HG03442 (cell line): ENCODE measurements at regions not wholly inside any gene's neighbourhood (a gene's known extent, or its start where the extent isn't known, plus 50 kb on each side); places are given as distances from the start of the nearest gene placed in this dataset.
"Not testable (repeated sequence)": the region's sequence is repeated elsewhere in the genome, so short reads cannot be mapped to it uniquely, and the experiment has no call there.

Source experiments
- ATAC-seq: cut with Tn5 transposase; IDR thresholded peaks from one replicate; pipeline ENCODE4 v1.9.1; 2021; ENCODE audit warnings: mild to moderate bottlenecking, moderate library complexity; ENCODE audit not compliant: unreplicated experiment

GRCh38 chr12:89845767-89846166 is 137.1 kb upstream of the ATP2B1 start:
- no peak for ATAC-seq

GRCh38 chr12:89845366-89845765 is 136.7 kb upstream of the ATP2B1 start:
- ATAC-seq, result no peak

DNA sequence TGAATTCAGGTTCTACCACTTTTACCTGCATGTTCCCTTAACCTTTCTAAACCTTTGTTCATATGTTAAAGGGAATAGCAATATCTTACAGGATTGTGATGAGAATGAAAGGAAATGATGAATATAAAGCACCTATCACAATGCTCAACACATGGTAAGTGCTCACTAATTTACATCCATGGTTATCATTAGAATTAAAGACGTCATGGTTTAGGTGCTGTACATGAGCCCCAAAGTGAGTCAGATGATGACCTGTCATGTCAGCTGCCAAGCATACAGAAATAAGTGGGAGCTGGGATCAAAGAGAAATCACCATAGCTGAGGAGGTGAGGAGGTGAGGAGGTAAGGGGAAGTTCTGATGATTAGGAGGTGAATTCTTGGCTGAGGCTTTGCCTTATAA is 135.9 kb upstream of the ATP2B1 start:
- ATAC-seq, result no peak

GRCh38 chr12:89840162-89840922 is 131.7 kb upstream of the ATP2B1 start:
- no peak for ATAC-seq

GRCh38 chr12:89839444-89839843 is 130.8 kb upstream of the ATP2B1 start:
- ATAC-seq, result no peak

DNA sequence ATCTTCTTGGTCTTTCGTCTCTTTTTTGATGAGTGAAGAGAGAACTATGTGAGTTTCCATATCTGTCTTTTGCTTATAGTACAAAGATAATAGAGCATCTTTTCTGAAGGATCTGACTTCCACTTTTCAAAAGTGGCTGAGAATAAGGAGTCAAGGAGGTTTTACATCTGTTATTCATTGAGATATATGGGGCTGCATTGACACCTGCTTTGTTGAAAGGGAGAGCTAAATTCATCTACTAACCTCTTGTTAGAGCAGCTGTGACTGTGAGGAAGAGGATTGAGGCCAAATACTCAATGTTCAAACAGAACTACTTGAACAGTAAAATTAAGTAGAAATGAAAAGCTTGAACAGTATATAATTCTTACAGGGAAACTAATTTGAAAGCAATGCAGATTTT is 130.2 kb upstream of the ATP2B1 start:
- no peak for ATAC-seq

GRCh38 chr12:89836026-89836425 is 127.4 kb upstream of the ATP2B1 start:
- no peak for ATAC-seq

DNA sequence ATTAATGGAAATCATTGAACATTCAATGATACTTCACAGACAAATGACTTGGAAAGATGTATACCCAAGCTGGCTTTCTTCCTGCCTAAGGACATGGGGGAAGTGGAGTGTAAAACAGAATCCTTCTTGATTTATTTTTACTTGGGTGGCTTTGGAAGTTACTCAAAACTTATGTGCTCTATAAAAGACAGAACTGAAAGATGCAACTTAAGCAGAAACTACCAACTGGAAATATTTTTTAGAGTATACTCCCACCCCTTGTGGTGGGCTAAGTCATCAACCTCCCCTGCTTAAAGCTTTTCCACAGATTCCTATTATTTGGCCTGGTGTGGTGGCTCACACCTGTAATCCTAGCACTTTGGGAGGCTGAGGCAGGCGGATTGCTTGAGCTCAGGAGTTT is 126.0 kb upstream of the ATP2B1 start:
- no peak for ATAC-seq

- ATAC-seq, result no peak
These were observed 125.0 kb upstream of the ATP2B1 start for GRCh38 chr12:89833337-89834252.

GRCh38 chr12:89832336-89832735 is 123.7 kb upstream of the ATP2B1 start:
- no peak for ATAC-seq

- ATAC-seq, result no peak
These were observed 122.9 kb upstream of the ATP2B1 start for GRCh38 chr12:89831310-89832095.

GRCh38 chr12:89829434-89829975 is 120.9 kb upstream of the ATP2B1 start:
- no peak for ATAC-seq

DNA sequence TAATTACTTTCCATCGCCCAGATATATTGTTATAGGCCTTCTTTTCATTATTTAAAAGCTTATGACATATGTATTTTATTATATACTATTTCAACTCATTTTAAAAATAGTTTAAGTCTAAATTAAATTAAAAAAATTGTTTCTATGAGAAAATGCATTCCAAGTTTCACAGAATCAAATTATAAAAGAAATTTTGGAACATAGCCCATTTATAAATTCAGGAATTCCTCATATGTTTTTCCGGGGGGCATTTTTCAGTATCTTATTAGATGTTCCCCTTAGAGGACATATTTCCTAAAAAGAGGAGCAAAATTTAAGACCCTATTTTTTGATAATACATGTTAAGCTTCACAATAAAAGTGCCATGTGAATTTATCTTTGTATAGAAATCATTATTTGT is 119.9 kb upstream of the ATP2B1 start:
- ATAC-seq, result no peak

GRCh38 chr12:89827592-89827991 is 119.0 kb upstream of the ATP2B1 start:
- no peak for ATAC-seq

- ATAC-seq, result no peak
These were observed 117.8 kb upstream of the ATP2B1 start for GRCh38 chr12:89826468-89826867.

DNA sequence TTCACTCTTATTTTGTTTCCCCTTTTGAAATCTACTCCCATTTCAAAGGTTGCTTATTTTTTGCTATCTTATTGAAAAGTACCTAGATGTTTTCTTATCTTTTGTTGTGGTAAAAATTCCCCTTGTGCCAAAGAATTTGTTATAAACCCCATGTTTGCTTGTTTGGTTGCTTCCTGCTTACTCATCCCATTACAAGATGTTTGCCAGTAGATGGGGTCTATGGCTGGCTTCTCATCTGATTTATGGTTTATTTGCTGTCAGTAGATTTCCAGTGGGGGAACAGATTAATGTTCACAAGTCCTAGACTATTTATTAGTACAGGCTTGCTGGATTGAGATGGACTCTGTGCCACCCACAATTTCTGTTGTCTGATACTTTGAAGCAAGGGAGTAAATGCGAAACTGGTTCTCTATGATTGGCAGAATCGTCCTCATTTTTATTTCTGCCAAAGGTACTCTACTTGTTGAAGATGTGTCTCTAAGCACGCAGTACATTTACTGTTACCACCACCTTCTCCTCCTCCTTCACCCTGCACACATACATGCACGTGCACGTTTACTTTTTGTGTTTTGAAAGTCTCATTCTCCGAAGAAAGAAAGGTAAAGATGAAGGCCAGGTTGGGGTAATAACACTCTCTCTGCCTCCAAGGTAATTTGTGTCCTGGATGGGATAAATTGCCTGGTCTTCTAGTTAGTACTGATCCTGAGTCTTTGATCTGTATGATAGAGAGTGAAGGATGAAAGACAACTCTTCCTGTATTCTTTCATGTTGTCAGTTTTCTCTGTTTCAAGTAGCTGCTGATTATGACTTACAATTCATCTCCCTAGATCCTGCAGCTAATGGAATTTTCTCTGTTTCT is 117.2 kb upstream of the ATP2B1 start:
- ATAC-seq, result peak; percentile 40

GRCh38 chr12:89824822-89825221 is 116.2 kb upstream of the ATP2B1 start:
- ATAC-seq, result no peak

DNA sequence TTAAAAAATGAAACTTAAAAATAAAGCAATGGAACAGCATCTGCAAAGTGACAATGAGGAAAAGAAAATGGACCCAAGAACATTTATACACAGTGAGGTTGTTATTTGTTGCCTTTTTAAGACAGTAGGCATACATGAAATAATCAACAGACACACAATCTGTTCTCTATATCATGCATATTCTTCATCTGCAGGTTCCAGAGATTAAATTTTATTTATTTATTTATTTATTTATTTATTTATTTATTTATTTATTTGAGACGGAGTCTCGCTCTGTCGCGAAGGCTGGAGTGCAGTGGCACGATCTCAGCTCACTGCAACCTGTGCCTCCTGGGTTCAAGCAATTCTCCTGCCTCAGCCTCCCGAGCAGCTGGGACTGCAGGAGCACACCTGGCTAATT is 114.4 kb upstream of the ATP2B1 start:
- ATAC-seq, result not testable (repeated sequence)

DNA sequence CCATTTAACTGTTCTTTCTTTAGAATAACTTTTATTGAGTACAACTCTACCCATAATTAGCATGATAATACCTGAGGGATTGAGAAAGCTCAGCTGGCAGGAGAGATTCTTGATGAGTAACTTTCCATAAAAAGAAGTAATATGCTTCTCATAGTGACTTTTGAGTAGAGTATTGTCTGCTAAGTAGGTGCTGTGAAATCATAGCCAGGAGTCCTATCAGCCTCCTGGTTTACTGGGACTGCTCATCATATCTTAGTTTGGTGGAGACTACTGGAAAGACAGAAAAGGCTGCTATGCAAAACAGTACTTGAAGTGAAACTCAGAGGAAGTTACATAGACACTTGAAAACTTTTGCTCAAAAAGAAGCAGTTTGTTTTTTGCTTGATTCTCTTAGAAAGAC is 113.3 kb upstream of the ATP2B1 start:
- ATAC-seq, result no peak
